GM12878 (cell line): ENCODE measurements at regions not wholly inside any gene's neighbourhood (a gene's known extent, or its start where the extent isn't known, plus 50 kb on each side); places are given as distances from the start of the nearest gene placed in this dataset.

Experiments
- ATAC-seq: fragments of 200-7000 bp; cut with Tn5 transposase; 3 replicates; pipeline ENCODE4 v1.9.1; 2020; ENCODE audit warnings: mild to moderate bottlenecking, moderate library complexity
- BruUV-seq: library from RNA; stranded (reverse); fragments of 400-500 nt; replicated peaks from 2 replicates; lab custom pipeline; 2021; lab: Mats Ljungman, UMichigan
- CTCF ChIA-PET: fragments of 300-600 bp; sonication (Branson Sonifier 250); formaldehyde crosslinking; extraction: SDS; loops from one replicate; lab custom pipeline; 2021; ENCODE audit warnings: inconsistent platforms; lab: Yijun Ruan, JAX
- POLR2A ChIA-PET: fragments of 350-600 bp; formaldehyde crosslinking; extraction: SDS; loops from one replicate; lab custom pipeline; 2021; ENCODE audit warnings: inconsistent platforms; lab: Charles Lee
- RAD21 ChIA-PET: fragments of 300-600 bp; sonication (Branson Sonifier 250); formaldehyde crosslinking; loops from one replicate; lab custom pipeline; 2023; ENCODE audit warnings: antibody characterized with exemption; ENCODE audit not compliant: unreplicated experiment; lab: Charles Lee
- SMC1A ChIA-PET: fragments of 300-600 bp; sonication (Branson Sonifier 250); formaldehyde crosslinking; loops from one replicate; lab custom pipeline; 2023; ENCODE audit not compliant: unreplicated experiment, uncharacterized antibody; lab: Charles Lee
- DNase-seq: peaks from one replicate; pipeline ENCODE4 v3.0.0-alpha.2; 2011; ENCODE audit warnings: low read depth, low spot score
- FAIRE-seq: peaks from 3 replicates; lab custom pipeline; 2011; peaks lifted over from hg19 to GRCh38; lab: Jason Lieb, UNC
- H2AFZ ChIP-seq: 2 replicates; pipeline ENCODE4 v1.6.0; 2011; ENCODE audit warnings: low read depth, low read length, control low read depth; ENCODE audit not compliant: control insufficient read depth
- H3K27ac ChIP-seq: 2 replicates; pipeline ENCODE4 v1.5.1; 2011; ENCODE audit warnings: control low read depth; ENCODE audit not compliant: control insufficient read depth, insufficient read depth
- H3K27me3 ChIP-seq, 2 experiments: replicated peaks in 1 of 2; 2 replicates each; pipeline versions ENCODE4 v1.6.0 to v1.6.1; 2011; ENCODE audit warnings: low read length in 1 of 2; ENCODE audit not compliant: control insufficient read depth in 2 of 2, insufficient read depth in 2 of 2
- H3K36me3 ChIP-seq, 2 experiments: 2 replicates each; pipeline ENCODE4 v1.5.1; 2011; ENCODE audit warnings: low read length in 1 of 2; ENCODE audit not compliant: control insufficient read depth in 2 of 2, insufficient read depth in 2 of 2
- H3K4me1 ChIP-seq: 2 replicates; pipeline ENCODE4 v1.6.1; 2011; ENCODE audit warnings: mild to moderate bottlenecking, low read length, moderate library complexity, mixed read lengths; ENCODE audit not compliant: control insufficient read depth, insufficient read depth
- H3K4me2 ChIP-seq: 2 replicates; pipeline ENCODE4 v1.6.0; 2011; ENCODE audit warnings: control low read depth; ENCODE audit not compliant: control insufficient read depth, insufficient read depth
- H3K4me3 ChIP-seq: fragments of 200-600 bp; sonication (generic); 2 replicates; pipeline ENCODE4 v1.5.1; 2016
- H3K79me2 ChIP-seq: 2 replicates; pipeline ENCODE4 v1.6.0; 2011; ENCODE audit warnings: low read length; ENCODE audit not compliant: control insufficient read depth, insufficient read depth
- H3K9ac ChIP-seq: 2 replicates; pipeline ENCODE4 v1.8.0; 2011; ENCODE audit warnings: low read length, control low read depth, mixed read lengths; ENCODE audit not compliant: control insufficient read depth, insufficient read depth
- H3K9me3 ChIP-seq: replicated peaks from 3 replicates; pipeline ENCODE4 v1.5.1; 2011; ENCODE audit warnings: mild to moderate bottlenecking, low read length; ENCODE audit not compliant: control insufficient read depth, insufficient read depth
- H4K20me1 ChIP-seq: 2 replicates; pipeline ENCODE4 v1.6.0; 2011; ENCODE audit not compliant: control insufficient read depth, insufficient read depth
- BMI1 ChIP-seq: fragments of 450-650 bp; IDR thresholded peaks from 2 replicates; pipeline ENCODE4 v1.6.1; 2016; ENCODE audit warnings: mild to moderate bottlenecking, moderate library complexity, borderline replicate concordance
- CREB1 ChIP-seq: IDR thresholded peaks from 2 replicates; pipeline ENCODE4 v1.6.1; 2012; ENCODE audit warnings: low read depth, mild to moderate bottlenecking, inconsistent platforms
- DPF2 ChIP-seq: fragments of 450-650 bp; IDR thresholded peaks from 2 replicates; pipeline ENCODE4 v1.6.1; 2017; ENCODE audit warnings: mild to moderate bottlenecking
- EGR1 ChIP-seq, 2 experiments: IDR thresholded peaks; 1 replicate in 1 of 2; 2 replicates in 1 of 2; pipeline ENCODE4 v1.6.1; 2011 to 2012; ENCODE audit warnings: low read depth in 2 of 2, low read length in 2 of 2, borderline replicate concordance in 1 of 2, mild to moderate bottlenecking in 1 of 2, moderate library complexity in 1 of 2
- FOXM1 ChIP-seq: IDR thresholded peaks from 2 replicates; pipeline ENCODE4 v1.6.1; 2012; ENCODE audit warnings: low read depth, mild to moderate bottlenecking, inconsistent platforms, low read length, moderate library complexity
- HDAC6 ChIP-seq: fragments of 200-600 bp; sonication (generic); IDR thresholded peaks from one replicate; pipeline ENCODE4 v1.8.0; 2017; ENCODE audit warnings: antibody characterized with exemption; ENCODE audit not compliant: unreplicated experiment
- HDGF ChIP-seq: fragments of 450-650 bp; IDR thresholded peaks from 2 replicates; pipeline ENCODE4 v1.6.1; 2016; ENCODE audit warnings: antibody characterized with exemption
- NFIC ChIP-seq: IDR thresholded peaks from 2 replicates; pipeline ENCODE4 v1.6.1; 2012; ENCODE audit warnings: low read depth, mild to moderate bottlenecking, inconsistent platforms, low read length, moderate library complexity
- NFYB ChIP-seq: IDR thresholded peaks from 2 replicates; pipeline ENCODE4 v1.6.1; 2011; ENCODE audit warnings: low read depth, mild to moderate bottlenecking, low read length, improper control_type of control experiment, moderate library complexity; ENCODE audit not compliant: insufficient read depth
- NRF1 ChIP-seq: conservative IDR thresholded peaks from 2 replicates; pipeline ENCODE4 v1.6.1; 2011; ENCODE audit warnings: mild to moderate bottlenecking, low read depth, low read length, improper control_type of control experiment
- POLR2A ChIP-seq: IDR thresholded peaks from 2 replicates; pipeline ENCODE4 v1.6.1; 2011; ENCODE audit warnings: low read depth, mild to moderate bottlenecking, low read length
- RELA ChIP-seq: fragments of 450-650 bp; IDR thresholded peaks from 2 replicates; pipeline ENCODE4 v1.8.0; 2014; ENCODE audit warnings: borderline replicate concordance; ENCODE audit not compliant: partially characterized antibody
- SP1 ChIP-seq: IDR thresholded peaks from one replicate; pipeline ENCODE4 v1.6.1; 2011; ENCODE audit warnings: low read depth, low read length
- SPI1 ChIP-seq: IDR thresholded peaks from 2 replicates; pipeline ENCODE4 v1.6.1; 2011; ENCODE audit warnings: low read depth, mild to moderate bottlenecking, low read length, moderate library complexity, borderline replicate concordance; ENCODE audit not compliant: insufficient read depth
- ZNF274 ChIP-seq: IDR thresholded peaks from one replicate; pipeline ENCODE4 v1.8.0; 2011; ENCODE audit not compliant: insufficient read length, insufficient read depth
- ZNF622 ChIP-seq: fragments of 450-650 bp; IDR thresholded peaks from 2 replicates; pipeline ENCODE4 v1.6.1; 2017; ENCODE audit warnings: mild to moderate bottlenecking, inconsistent platforms
- ZSCAN29 ChIP-seq: fragments of 450-650 bp; IDR thresholded peaks from 2 replicates; pipeline ENCODE4 v1.6.1; 2017; ENCODE audit warnings: mild to moderate bottlenecking, moderate library complexity
- WGBS: methylation state at CpG from one replicate; pipeline ENCODE4 v1.1.6; 2016; ENCODE audit warnings: low lambda C conversion rate; ENCODE audit not compliant: insufficient replicate concordance, insufficient coverage; ENCODE audit errors: missing lambda C conversion rate; 5-methylcytosine and 5-hydroxymethylcytosine counted together
- in situ Hi-C: fragments of 300-500 bp; cut with MboI; formaldehyde crosslinking; loops from 9 replicates; pipeline ENCODE4 v1.14.3; 2018; ENCODE audit warnings: mixed read lengths
- intact Hi-C: fragments of 100-400 bp; cut with micrococcal nuclease; formaldehyde crosslinking; loops from one replicate; pipeline ENCODE4 v1.14.2; 2022; ENCODE audit not compliant: unreplicated experiment
- TF ChIP-seq, protein P1 (sequence below), 3 experiments: IDR thresholded peaks in 2 of 3; conservative IDR thresholded peaks in 1 of 3; 2 replicates each; pipeline ENCODE4 v1.5.1; 2011; ENCODE audit warnings: low read depth in 3 of 3, low read length in 3 of 3, mild to moderate bottlenecking in 3 of 3, control low read depth in 2 of 3, moderate library complexity in 2 of 3, inconsistent platforms in 1 of 3, mixed read lengths in 1 of 3; ENCODE audit not compliant: control insufficient read depth in 2 of 3, insufficient read depth in 1 of 3; ENCODE audit errors: extremely low read depth in 1 of 3
- TF ChIP-seq, protein P2 (sequence below): IDR thresholded peaks from 2 replicates; pipeline ENCODE4 v1.6.1; 2011; ENCODE audit warnings: borderline replicate concordance, low read depth, mild to moderate bottlenecking, moderate library complexity, mixed read lengths, low read length; ENCODE audit not compliant: insufficient read depth; ENCODE audit errors: extremely low read length

DNA sequence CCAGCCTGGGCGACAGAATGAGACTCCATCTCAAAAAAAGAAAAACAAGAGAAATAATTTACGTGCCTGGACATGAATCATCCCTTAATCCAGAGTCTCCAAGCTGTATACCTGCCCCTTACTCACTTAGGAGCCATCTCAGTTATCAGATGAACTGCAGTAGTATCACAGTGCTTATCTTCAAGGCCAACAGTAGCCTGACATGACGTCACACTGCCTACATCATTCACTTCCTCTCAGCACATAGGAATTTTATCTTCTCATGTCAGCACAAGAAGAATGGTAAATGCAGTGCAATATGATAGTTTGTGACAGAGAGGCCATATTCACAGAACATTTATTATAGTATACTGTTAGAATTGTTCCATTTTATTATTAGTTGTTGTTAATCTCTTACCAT, 216.6 kb downstream of the SS18 start:
- CTCF ChIA-PET = no interaction called here
- RAD21 ChIA-PET = no interaction called here
- no peak for FAIRE-seq
- Histone ChIP-seq H3K36me3 (no peaks in the 10 kb centered on the region), H3K27ac (no peak overlapping the region), H3K27me3 (no peaks in the 10 kb centered on the region), H3K9ac (no peak overlapping the region), H3K4me1 (no peaks in the 10 kb centered on the region), H3K9me3 (no peaks in the 10 kb centered on the region), H3K4me3 (no peak overlapping the region), H3K79me2 (no peaks in the 10 kb centered on the region), H4K20me1 (no peaks in the 10 kb centered on the region), H2AFZ (no peak overlapping the region), H3K4me2 (no peak overlapping the region)
- in situ Hi-C loops = no loop called here
- POLR2A ChIA-PET = no interaction called here
- TF ChIP-seq HDAC6 (no peak), SPI1 (no peak), NRF1 (no peak), NFIC (no peak), CREB1 (no peak), ZNF622 (no peak), POLR2A (no peak), EGR1 (IDR thresholded peaks at IDR 0.05; ENCODE audit: borderline replicate concordance in 1 of 2, low read depth in 2 of 2, low read length in 2 of 2) (no peak), BMI1 (no peak), DPF2 (no peak), ZNF274 (no peak), ZSCAN29 (no peak), SP1 (no peak), RELA (no peak), NFYB (no peak), HDGF (no peak), FOXM1 (no peak)
- TF ChIP-seq, protein P1, sequence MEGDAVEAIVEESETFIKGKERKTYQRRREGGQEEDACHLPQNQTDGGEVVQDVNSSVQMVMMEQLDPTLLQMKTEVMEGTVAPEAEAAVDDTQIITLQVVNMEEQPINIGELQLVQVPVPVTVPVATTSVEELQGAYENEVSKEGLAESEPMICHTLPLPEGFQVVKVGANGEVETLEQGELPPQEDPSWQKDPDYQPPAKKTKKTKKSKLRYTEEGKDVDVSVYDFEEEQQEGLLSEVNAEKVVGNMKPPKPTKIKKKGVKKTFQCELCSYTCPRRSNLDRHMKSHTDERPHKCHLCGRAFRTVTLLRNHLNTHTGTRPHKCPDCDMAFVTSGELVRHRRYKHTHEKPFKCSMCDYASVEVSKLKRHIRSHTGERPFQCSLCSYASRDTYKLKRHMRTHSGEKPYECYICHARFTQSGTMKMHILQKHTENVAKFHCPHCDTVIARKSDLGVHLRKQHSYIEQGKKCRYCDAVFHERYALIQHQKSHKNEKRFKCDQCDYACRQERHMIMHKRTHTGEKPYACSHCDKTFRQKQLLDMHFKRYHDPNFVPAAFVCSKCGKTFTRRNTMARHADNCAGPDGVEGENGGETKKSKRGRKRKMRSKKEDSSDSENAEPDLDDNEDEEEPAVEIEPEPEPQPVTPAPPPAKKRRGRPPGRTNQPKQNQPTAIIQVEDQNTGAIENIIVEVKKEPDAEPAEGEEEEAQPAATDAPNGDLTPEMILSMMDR (IDR thresholded peaks at IDR 0.05 in 2 of 3, conservative IDR thresholded peaks at IDR 0.05 in 1 of 3; ENCODE audit: control insufficient read depth in 2 of 3, extremely low read depth in 1 of 3, insufficient read depth in 1 of 3, low read depth in 3 of 3, low read length in 3 of 3) = no peak
- TF ChIP-seq, protein P2, sequence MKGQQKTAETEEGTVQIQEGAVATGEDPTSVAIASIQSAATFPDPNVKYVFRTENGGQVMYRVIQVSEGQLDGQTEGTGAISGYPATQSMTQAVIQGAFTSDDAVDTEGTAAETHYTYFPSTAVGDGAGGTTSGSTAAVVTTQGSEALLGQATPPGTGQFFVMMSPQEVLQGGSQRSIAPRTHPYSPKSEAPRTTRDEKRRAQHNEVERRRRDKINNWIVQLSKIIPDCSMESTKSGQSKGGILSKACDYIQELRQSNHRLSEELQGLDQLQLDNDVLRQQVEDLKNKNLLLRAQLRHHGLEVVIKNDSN = no peak
- SMC1A ChIA-PET = no interaction called here
- intact Hi-C loops = no loop called here
- no TSS peak for BruUV-seq
- 0% methylated on average over 3 of the region's 3 CpGs for WGBS
- DNase-seq = no peak
- no peak for ATAC-seq
